ENCODE measurements at regions not wholly inside any gene's neighbourhood (a gene's known extent, or its start where the extent isn't known, plus 50 kb on each side); places are given as distances from the start of the nearest gene placed in this dataset.

DNA sequence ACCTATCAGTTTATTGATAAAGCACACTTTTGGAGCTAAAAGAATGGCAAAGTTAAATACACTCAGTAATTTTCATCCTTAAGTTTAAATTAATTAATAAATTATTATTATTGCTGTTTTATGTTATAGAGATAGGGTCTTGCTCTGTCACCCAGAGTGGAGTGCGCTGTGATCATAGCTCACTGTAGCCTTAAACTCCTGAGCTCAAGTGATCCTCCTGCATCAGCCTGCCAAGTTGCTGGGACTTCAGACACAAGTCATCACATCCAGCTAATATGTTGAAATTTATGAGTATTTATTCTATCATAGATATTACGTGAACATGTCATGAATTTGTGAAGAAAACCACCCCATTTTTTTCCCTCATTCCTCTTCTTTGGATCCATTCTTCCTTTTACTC lies 64.2 kb downstream of the GJA1 start:
- no peak for DNase-seq (ENCODE audit: low spot score)

DNA sequence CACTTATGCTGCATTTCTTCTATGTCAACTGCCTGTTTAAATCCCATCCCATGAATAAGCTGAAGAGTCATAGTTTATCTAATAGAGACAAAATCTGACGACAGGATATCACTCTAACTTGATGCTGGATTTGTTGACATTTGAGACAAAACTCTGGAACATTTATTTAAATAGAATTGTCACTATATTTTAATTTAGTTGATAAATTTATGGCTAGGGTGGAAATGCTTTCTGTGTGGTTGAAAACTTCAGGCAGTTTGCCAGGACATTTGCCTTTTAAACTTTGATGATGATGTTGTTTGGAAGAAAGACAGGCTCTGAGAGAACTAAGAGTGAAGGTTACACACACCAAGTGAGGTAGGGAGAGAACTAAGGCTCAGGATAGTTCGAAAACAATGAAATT lies 68.1 kb downstream of the GJA1 start:
- no peak for DNase-seq (ENCODE audit: low spot score)

DNA sequence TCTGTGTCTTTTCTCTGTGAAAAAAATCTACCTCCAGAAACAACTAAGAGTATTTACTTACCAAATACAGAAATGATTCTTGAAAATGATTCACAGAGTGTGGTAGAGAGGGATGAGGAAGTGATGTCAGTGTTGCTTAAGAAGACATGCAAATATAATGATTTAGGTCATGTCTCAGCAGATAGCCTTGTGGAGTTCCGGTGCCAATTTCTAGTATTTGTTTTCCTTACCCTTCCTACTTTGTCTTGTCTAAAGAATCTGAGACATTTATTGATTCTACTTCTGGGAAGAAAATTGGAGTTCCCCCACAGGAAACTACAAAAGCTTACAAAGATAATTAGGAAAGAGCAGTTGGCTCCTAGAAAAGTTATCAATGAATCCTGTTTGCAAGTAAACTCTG lies 68.8 kb downstream of the GJA1 start:
- DNase-seq (ENCODE audit: low spot score): no peak

DNA sequence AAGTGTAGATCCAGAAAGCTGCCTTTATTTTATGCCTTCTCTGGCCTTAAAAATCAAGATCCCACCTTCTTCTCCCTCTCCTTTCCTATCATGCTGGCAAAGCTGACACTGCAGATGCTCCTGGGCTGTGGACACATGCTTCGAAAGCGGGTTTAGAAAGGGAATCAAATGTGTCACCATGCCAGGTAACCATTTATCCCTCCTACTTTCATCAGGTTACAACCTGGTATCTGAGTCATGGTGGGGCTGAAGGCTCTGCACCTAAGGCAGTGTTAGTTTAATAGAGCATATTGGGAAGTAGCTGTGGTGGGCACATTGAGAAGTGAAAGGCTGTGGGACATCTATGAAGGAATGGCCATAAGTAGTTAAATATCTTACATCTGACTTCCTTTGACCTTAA lies 69.8 kb downstream of the GJA1 start:
- DNase-seq (ENCODE audit: low spot score): no peak

DNA sequence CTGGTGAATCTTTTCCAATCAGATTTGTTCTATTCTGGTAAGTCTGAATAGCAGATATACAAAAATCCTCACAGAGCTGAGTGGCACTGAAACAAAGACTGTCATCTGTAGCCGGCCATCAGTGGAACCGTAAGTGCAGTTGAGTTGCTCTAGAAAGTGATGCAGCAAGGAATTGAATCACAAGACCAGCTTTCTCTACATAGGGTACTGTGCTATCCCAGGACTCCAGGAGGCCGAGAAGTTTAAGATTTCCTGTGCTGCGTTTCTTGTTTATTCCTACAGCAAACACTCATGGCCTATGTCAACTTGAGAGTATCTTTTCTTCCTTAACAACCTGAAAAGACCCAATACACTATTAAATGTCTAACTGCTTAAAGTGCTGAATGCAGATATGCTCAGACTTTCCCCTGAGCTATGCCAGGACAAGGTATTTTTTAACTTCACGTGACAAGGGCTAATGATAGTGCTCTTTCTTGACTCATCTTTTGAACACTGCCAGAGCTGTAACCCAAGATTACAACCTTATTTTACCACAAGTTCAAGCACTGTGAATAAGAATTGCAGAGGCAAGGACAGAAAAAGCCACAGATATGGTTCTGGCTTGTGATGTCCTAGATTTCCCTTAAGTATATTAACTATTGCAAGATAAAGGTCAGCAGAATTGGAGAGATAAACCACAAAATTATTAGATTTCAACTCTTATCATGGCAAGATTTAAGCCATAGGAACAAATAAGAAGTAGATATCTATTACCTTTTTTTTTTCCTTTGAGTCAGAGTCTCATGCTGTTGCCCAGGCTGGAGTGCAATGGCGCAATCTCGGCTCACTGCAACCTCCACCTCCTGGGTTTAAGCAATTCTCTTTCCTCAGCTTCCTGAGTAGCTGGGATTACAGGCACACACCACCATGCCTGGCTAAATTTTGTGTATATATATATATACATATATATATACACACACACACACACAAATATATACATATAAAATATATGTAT lies 71.6 kb downstream of the GJA1 start:
- DNase-seq (ENCODE audit: low spot score): no peak

DNA sequence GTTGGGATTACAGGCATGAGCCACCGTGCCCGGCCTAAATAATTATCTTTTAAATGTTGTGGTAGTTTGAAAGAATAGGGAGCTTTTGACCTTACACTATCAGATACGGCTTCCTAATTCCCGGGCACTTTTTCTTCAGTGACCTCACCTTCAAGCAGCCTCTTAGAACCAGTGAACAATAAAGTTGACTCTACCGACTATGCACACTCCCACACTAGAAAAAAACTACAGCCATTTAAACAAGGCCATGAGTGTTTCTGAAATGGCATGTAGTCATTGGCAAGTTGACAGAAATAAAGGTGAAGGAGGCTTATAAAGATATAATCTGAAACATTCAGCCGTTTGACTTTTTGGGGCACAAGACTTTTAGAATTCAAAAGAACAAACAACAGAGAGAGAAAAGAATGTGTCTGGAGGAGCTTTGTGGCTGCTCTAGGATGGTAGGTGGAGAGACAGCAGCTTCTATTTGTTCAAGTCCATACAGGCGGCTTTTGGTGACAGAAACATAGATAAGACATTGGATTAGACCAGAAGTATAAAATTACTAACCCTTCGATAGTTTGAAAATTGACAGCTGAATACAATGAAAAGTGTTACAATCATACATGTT lies 75.2 kb downstream of the GJA1 start:
- DNase-seq (ENCODE audit: low spot score): no peak

DNA sequence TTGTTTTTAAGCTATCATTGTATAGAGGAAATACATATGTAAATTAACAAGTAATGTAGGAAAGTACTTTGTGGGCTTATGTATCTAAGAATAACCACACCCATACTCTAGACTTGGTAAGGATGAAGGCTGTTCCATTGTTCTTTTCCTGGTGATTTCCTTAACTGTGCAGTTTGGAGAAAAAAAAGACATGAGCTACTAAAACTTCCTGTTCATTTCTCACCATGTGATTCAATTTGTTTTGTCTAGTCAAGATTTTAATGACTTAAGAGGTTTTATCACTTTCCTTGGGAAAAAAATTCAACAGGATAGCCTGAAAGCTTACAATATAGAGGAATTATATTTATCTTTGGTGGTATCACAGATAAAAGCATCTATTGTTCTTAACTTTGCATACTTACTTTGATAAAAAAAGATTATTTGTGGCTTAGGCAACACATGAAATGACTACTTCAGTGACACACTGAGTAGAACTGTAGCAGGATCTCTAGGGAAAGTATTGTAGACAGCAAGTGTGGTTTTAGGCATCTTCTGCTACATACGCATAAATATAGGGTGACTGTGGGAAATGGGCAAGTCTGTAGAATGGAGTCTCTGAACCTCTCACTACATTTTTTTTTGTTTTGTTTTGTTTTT lies 80.3 kb downstream of the GJA1 start:
- no peak for DNase-seq (ENCODE audit: low spot score)

DNA sequence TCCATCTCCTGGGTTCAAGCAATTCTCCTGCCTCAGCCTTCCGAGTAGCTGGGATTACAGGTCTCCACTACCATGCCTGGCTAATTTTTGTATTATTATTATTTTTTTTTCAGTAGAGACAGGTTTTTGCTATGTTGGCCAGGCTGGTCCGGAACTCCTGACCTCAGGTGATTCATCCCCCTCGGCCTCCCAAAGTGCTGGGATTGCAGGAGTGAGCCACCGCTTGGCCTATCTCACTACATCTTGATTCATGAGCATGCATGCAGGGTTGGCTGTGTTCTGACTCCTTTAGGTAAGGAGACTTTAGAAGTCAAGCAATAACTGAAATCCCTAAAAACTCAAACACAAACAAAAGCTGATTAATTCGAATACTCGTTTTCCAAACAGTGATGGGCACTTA lies 80.9 kb downstream of the GJA1 start:
- DNase-seq (ENCODE audit: low spot score): no peak

DNA sequence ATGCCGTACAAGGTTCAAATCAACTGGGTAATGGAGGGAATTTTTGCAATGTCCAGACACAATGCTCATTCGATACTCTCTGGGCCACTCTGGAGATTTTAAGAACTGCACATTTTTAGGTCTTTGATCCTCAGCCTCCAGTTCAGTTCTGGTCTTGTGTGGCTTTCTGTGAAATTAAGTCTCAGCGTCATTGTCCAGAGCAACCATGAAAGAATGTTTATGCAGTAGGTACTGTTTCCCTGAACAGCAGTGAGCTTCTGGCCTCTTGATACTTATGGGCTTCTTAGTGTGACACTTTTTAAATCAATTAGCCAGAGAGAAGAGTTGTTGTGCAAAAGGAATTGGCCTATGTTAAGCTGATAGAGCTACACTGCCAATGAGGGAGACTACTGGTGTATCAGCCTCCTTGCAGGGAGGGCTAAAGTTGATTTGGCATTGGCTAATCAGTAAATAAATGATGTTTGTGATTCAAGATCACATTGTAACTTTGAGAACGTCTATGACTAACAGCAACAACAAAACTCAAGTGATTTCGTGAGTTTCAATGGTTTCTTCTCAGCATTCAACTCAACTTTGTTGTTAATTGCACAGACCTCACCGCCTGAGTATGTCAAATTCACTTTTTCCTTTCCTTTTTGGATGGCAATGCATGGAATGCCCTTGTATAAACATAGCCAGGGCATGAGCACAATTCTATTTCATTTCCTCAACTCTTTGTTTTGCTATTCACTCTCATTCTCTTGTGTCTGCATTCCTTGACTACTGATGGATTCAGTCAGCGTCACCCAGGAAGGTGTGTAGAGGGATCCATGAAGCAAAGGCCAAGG lies 85.1 kb downstream of the GJA1 start:
- peak; percentile 76 for DNase-seq (ENCODE audit: low spot score)

DNA sequence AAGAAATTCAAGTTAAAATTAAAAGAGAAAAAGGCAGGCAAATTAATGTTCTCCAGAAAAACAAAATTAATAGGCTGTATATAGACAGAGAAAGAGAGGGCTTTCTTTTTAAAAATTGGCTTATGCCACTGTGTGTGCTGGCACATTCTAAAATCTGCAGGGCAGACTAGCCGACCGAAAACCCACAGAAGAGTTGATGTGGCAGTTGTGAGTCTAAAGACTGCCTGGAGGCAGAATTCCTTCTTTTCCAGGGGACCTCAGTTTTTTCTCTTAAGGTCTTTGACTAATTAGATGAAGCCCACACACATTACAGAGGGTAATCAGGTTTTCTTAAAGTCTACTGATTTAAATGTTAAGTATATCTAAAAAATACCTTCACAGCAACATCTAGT lies 85.7 kb downstream of the GJA1 start:
- peak; percentile 47 for DNase-seq (ENCODE audit: low spot score)

DNA sequence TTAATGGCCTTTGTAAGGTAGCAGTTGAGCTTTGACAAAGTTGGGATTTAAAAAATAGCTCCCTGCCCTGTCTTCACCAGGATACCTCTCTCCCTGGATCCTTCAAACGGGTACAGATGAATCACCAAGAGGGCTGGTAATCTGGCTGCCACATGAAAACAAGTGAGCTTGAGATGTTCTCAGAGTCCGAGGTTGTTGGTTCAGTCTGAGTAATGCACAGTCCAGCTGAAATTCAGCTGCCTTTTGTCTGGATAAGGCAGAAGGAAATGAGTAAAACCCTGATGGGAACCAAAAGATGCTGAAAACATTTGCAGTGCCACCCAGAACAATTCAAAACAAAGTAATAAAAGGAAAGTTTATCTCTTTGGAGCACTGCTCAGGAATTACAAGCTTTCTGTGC lies 86.8 kb downstream of the GJA1 start:
- peak; percentile 54 for DNase-seq (ENCODE audit: low spot score)

DNA sequence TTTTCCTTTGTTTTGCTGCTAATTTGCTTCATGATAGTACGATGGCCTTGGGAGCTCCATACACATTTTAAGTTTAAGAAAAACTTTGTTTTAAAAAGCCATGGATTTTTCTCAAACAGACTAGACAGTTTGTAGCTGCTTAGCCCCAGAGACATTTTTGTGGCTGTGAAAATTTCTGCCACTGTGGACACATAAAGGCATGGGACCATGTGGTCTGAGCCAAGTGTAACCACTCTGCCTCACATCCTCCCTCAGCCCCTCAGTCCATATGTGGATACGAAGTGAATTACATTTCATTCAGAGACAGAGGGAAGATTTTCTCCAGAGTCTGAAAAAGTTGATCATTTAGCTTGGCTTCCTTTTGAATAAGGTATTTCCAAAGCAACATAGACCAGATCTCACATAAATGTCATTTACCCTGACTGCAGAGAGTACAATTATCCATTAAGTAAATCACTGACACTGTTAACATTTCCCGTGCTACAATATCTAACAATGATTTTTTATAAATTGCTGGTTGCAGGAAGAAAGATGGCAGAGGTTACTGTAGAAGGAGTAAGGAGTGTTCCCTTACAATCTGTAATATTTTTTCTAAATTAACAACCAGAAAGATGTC lies 87.4 kb downstream of the GJA1 start:
- DNase-seq (ENCODE audit: low spot score): no peak

DNA sequence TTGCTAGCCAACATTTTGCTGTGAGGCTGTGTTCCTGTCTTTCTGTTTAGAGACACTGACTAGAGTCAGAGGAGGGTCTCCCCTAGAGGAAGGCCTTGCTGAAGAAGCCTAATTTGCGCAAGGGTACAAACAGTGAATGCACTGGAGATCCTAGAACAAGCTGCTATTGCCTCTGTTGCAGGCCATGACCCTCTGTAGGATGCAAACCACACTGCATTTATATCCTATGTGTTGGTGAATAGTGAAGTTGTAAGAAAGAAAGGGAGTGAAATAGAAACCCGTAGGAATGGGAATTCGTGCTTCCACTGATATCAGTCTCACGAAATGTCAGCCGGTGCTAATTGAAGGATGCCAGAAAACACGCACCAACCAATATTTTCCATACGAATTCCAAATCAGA lies 88.2 kb downstream of the GJA1 start:
- DNase-seq (ENCODE audit: low spot score): peak; percentile 43

DNA sequence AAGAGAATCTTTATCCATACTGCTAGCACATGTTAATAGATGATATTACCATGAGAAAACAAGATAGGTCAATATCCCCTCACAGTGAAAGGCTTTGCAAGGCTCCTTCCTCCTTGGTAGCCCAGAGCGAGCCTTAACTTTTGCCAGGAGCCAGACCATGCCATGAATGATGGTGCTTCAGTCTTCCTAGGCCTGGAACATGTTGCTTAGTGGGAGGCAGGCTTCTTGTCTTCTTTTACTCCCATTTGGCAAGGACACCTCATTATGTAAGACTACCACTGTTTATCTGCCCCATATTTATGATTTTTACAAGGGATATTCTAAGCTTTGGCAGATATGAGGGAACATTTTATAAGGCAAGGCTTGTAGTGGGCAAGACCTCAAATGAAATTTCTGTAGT lies 90.8 kb downstream of the GJA1 start:
- no peak for DNase-seq (ENCODE audit: low spot score)

DNA sequence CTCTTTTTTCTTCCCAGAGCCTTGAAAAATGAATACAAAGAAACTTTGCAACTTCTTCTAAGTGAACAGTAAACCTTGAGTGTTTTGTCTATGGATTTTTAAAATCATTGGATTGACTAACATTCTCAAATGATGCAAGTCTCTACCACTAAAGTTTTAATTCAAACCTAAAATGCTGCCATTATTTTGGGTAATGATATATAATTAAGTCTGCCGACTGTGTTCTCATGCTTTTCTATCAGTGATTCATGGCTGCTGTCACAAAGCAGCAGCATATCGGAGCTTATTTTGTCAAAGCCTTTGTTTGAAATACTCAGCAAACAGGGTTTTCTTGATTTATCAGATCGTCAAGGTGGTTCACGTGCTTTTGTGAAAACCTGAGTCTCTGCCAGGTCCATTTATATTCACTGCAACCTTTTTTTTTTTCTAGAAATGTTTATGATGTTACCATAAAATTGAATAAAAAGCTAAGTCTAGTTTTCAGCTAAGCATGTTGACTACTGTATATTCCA lies 96.3 kb downstream of the GJA1 start:
- no peak for DNase-seq (ENCODE audit: low spot score)

DNA sequence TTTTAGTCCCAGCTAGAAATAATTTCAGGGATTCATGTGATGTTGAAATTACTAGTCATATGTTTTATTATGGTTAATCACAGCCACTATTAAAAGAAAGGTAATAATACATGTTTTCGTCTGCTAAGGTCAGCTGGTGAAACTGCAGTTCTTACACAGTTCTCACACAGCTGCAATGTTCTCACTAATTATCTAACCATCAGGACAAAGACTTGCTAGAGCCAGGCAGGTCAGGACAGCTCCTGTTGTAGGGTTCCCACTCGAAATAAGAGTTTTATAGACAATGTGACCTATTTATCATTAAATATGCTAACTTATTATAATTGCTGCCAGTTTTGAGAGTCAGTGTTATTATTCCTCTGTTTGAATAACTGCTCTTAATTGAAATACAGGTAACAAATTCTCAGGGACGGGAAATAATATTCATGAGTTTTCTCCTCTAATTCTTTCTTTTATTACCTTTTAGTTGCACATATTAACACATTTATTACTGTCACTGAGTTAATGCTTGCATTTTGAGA lies 97.9 kb downstream of the GJA1 start:
- no peak for DNase-seq (ENCODE audit: low spot score)

DNA sequence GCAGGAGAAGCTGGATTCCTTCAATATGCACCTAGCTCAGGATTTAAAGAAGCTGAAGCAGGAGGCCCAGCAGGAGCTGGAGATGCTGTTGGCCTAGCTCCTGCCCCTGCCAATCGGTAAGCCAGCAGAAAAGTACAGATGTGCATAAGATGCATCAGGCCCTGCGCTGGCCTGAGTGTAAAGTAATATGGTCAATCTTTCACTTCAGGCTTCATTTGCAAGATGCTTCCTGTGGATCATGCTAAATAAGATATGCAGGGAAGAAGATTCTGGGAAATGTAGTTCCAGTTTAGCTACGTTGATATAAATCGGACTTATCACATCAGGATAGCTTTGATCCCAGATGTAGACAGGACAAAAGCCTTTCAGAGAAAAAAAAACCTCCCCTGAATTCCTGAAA lies 100.3 kb downstream of the GJA1 start:
- DNase-seq (ENCODE audit: low spot score): no peak

DNA sequence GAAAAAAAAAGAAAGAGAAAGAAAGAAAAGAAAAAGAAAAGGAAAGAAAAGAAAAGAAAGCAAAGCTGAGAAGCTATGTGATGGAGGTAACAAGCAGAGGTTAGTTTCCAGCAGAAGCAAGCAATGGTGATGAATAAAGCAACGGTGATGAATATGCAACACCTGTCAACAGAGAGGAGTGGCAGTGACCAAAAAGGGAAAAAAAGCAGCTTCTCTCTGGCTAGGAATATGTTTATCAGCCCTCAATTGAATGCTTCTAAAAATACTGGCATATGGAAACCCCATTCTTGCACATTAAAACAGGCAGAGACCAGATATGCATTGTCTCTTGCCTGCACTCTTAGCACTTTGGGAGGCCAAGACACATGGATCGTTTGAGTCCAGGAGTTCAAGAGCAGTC lies 100.9 kb downstream of the GJA1 start:
- DNase-seq (ENCODE audit: low spot score): no peak

DNA sequence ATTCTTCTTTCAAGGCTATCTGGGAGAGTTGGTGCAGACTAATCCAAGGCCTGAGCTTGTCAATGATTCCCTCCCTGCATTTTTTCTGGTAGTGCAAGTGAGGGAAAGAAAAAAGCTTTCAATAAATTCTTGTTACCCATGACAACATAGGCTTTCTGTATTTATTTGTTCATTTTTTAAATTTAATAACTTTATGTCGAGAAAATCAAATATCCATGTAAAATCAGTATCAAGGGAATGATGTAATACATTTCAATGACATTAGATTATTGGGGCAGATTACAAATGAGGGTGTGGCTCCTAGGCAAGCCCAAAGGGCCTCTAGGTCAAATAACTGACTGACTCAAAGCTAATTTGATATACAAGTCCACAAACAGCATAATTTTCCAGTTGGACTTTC lies 104.0 kb downstream of the GJA1 start:
- DNase-seq (ENCODE audit: low spot score): no peak

DNA sequence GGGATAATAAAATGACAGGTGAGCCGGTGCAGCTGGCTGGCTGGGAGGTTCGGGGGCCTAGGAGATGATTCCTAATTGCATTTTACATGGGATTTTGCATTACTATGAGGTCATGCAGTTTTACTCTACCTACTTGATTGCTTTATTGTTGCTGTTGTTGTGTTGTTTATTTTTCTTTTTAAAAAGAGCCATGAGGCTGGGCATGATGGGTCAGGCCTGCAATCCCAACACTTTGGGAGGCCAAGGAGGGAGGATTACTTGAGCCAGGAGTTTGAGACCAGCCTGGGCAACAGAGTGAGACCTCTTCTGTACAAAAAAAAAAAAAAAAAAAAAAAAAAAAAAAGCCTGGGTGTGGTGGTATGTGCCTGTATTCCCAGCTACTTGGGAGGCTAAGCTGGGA lies 104.8 kb downstream of the GJA1 start:
- no peak for DNase-seq (ENCODE audit: low spot score)

DNA sequence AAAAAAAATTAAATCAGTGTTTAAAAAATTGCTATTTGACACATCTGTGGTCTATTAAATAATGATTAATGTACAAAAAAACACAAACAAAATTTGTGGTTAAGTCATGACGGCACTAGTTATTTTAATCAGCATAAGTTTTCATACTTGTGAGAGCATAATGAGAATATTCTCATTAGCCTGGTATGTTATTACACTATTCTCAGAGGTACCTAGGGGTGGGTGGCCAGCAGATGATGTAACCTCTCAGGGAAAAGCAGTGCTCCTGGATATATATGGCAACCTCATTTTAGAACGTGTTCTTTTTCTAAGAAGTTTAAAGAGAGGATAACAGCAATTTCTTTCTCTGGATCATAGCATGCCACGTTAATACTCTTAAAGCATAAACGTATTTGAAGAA lies 109.2 kb downstream of the GJA1 start:
- no peak for DNase-seq (ENCODE audit: low spot score)
